ENCODE measurements at regions not wholly inside any gene's neighbourhood (a gene's known extent, or its start where the extent isn't known, plus 50 kb on each side); places are given as distances from the start of the nearest gene placed in this dataset.

DNA sequence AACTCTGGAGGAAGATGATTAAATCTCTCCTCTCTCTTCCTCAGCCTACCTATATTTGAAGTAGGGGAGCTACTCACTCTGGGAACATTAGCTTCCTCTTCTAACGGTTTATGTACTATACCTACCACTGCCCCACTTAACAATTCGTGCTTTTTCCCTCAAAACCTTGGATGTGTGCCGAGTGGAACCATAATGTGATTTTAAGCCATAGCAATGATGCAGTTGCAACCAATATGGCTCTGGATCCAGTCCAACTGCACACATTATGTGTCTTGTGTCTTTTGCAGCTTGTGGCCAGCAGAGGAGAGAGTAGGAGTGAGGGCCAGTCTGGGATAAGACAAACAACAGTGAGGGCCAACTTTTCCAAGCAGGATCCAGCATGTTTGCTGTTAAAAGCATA lies 170.7 kb downstream of the GATA3 start:
- in situ Hi-C loops (cut with HindIII; ENCODE audit: low sequenced_read_pairs) = no loop called here

DNA sequence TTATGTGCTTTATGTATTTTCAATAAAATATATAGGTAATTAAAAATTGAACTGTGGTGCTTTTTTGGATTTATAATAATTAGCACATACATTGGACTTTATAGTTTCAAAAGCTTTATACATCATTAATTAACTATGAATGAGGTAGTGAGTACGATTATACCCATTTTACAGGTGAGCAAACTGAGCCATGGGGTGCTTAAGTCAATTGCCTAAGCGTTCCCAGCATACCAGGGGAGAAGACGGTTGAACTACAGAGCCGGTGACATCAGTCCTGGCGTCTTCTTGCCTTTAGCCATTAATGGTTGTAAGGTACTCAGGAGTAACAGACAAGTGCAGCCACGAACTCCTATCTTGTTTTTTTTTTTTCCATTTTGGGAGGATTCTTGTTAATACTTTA lies 172.8 kb downstream of the GATA3 start:
- in situ Hi-C loops (cut with HindIII; ENCODE audit: low sequenced_read_pairs) = no loop called here

GRCh38 chr10:8229153-8229552 lies 174.7 kb downstream of the GATA3 start:
- in situ Hi-C loops (cut with HindIII; ENCODE audit: low sequenced_read_pairs) = no loop called here

DNA sequence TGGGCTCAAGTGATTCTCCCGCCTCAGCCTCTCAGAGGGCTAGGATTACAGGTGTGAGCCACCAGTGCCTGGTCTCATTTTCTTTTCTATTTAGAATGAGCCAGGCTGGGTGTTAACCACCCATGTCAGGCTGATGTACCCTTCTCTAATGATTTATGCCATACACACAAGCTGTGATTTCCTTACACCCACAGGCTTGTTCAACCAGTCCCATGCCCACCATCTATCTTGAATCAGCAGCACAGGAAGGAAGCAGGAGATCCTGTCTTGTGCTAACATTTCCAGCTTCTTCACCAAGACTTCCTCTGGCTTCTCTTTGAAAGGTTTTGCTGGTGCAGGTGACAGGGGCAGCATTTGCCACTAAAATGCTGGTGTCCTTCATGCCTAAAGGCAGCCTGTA lies 176.4 kb downstream of the GATA3 start:
- in situ Hi-C loops (cut with HindIII; ENCODE audit: low sequenced_read_pairs) = no loop called here

DNA sequence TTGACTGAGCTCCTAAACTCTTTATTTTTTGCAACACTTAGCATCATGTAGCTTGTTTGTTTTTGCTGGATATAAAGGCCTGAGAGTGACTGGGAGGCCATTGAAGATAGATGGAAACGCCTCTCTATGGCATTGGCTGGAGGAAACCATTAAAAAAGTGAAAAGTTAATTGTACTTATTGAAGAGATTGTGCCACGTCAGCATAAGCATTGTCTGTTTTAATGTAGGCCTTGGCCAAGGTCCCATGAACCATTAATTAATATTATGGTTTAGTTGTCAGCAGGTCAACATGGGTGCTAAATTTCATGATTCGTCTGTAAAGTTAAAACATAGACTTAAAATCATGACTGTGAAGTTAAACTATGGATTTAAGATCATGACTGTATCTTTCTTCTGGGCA lies 178.6 kb downstream of the GATA3 start:
- in situ Hi-C loops (cut with HindIII; ENCODE audit: low sequenced_read_pairs) = no loop called here

- in situ Hi-C loops (cut with HindIII; ENCODE audit: low sequenced_read_pairs) = no loop called here
Measured at GRCh38 chr10:8233832-8234259, 179.4 kb downstream of the GATA3 start.

- in situ Hi-C loops (cut with HindIII; ENCODE audit: low sequenced_read_pairs) = no loop called here
Measured at GRCh38 chr10:8235253-8236027, 181.0 kb downstream of the GATA3 start.

DNA sequence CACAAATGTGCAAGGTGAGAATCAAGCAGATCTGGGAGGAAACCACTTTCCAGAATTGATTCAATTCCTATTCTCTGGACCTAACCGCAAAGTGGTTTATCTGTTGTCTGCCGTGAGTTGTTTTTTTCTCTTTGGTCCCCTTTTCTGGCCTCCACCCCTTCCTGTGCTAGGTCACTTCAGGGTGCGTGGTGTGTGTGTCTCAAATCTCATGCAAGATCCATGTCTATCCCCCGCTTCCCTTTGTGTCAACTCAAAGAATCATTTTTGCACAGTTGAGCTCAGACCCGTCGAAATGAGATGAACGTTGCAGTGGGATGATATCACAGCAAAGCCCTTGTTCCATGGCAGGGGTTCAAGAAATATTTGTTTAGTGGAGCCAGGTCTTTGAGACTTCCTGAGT lies 184.5 kb downstream of the GATA3 start:
- in situ Hi-C loops (cut with HindIII; ENCODE audit: low sequenced_read_pairs) = no loop called here

DNA sequence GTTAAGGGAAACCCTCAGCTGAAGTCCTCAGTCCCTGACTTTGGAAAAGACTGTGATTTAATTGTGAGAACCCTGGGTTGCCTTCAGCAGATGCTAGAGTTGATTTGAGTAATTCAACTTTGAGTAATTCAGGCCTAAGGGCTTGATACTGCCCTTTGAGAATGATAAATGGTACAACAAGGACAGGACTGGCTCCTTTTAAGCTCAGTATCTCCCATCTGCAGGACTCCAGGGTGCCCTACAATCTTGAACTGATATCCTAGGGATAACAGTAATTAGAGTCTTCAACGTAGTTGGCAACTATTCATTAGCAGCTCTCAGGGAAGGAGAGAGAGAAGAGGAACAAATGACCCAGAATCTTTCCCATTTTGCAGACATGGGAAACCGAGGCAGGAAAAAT lies 186.4 kb downstream of the GATA3 start:
- in situ Hi-C loops (cut with HindIII; ENCODE audit: low sequenced_read_pairs) = no loop called here

DNA sequence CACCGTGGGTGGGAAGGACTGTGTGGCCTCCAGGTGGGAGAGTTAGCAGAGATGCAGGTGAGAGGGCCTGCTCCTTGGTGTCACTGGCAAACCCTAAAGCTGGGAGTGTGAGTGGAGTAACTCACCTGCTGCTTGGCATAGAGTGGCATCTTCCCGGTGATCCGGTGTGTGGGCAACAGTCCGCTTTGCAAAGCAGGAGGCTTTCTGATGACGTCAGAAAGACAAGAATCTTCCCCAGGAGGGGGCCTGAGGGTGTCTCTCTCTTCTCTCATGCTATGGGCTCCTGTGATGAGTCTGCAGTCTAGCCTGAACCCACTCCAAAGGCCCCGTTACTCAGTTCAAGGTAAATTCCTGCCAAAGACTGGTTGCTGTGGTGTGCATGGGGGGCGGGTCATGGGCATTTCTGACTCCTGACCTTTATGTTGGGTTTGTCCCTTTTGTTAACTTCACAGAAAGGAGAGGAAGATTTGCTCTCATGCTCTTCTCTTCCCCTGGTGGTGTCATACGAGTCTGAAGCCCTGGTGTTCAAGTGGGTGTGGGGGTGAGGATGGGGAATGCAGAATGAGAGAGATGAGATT lies 187.9 kb downstream of the GATA3 start:
- in situ Hi-C loops (cut with HindIII; ENCODE audit: low sequenced_read_pairs) = no loop called here

DNA sequence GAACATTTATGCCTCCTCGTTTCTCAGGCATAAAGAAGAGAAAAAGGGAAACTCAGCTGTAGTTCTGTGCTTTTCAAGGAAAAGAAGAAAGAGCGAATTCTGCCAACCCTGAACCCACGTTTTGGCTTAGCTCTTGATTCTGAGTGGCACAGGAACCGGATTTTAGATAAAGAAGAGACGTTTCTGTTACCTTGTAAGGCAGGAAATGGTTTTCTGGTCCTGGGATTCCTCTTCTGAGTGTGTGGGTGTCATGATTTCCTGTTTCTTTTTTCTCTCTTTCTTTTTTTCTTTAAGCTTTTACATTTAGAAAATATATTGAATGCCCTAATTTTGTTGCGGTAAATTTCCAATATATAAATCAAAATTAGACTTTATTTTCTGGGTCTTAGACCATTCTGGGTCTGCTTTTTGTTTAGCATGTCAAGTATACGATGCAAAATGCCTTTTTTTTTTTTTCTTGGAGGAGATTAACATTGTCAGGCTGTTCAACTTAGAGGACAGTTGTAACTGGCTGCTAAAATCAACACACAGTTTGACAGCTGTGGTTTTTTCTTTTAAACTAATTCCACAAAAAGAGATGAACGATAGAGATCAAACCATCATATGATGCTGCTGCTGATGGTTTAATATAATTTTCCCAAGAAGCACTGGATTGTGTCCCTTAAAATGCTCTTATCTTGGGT lies 190.8 kb downstream of the GATA3 start:
- in situ Hi-C loops (cut with HindIII; ENCODE audit: low sequenced_read_pairs) = no loop called here

- in situ Hi-C loops (cut with HindIII; ENCODE audit: low sequenced_read_pairs) = no loop called here
Measured at GRCh38 chr10:8245814-8246142, 191.3 kb downstream of the GATA3 start.

DNA sequence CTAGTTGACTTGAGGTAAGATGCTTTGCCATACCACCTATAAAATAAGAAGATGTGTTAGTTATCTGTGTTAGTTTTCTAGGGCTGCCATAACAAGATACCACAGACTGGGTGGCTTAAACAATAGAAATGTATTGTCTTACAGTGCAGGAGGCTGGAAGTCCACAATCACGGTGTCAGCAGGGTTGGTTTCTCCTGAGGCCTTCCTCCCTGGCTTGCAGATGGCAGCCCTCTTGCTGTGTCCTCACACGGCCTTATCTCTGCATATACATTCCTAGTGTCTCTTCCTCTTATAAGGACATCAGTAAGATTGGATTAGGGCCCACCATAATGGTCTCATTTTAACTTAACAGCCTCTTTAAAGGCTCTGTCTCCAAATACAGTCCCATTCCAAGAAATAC lies 192.1 kb downstream of the GATA3 start:
- in situ Hi-C loops (cut with HindIII; ENCODE audit: low sequenced_read_pairs) = no loop called here

DNA sequence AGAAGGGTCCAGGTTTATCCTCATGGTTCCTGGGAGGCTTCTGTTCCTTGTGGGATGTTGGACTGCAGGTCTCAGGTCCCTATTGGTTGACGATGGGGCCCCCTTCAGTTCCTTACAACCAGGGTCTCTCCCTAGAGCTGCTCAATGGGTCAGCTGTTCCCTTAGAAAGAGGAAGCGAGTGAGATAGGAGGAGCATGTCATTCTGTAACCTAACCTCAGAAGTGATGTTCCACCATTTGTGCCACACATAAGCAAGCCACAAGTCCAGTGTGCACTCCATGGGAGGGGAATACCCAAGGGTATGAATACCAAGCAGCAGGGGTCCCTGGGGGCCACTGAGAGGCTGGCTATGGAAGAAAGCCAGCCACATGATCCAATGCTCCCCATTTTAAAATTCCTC lies 192.7 kb downstream of the GATA3 start:
- in situ Hi-C loops (cut with HindIII; ENCODE audit: low sequenced_read_pairs) = no loop called here

- in situ Hi-C loops (cut with HindIII; ENCODE audit: low sequenced_read_pairs) = no loop called here
Measured at GRCh38 chr10:8248868-8249267, 194.4 kb downstream of the GATA3 start.

DNA sequence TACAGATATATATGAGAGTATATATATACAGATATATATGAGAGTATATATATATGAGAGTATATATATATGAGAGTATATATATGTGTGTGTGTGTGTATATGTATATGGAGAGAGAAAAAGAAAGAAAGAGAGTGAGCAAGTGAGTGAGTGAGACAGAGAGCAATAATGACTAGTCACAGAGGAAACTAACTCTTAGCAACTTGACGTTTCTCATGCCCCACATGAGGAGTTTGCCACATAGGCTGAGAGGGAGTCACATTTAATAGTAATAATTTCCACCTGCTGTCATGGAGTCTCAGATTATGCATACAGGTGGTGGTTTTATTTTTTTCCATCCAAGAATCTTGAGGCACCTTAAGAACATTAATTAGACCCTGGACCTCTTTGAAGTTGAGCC lies 199.9 kb downstream of the GATA3 start:
- in situ Hi-C loops (cut with HindIII; ENCODE audit: low sequenced_read_pairs) = no loop called here

- in situ Hi-C loops (cut with HindIII; ENCODE audit: low sequenced_read_pairs) = loop anchor here (5.0 kb wide), 1 partner anchor 38 kb away; no protein-coding TSS in a partner anchor
Measured at GRCh38 chr10:8255301-8255700, 200.8 kb downstream of the GATA3 start.

GRCh38 chr10:8260645-8261044 lies 206.2 kb downstream of the GATA3 start:
- in situ Hi-C loops (cut with HindIII; ENCODE audit: low sequenced_read_pairs) = no loop called here

GRCh38 chr10:8262317-8262716 lies 207.8 kb downstream of the GATA3 start:
- in situ Hi-C loops (cut with HindIII; ENCODE audit: low sequenced_read_pairs) = no loop called here

DNA sequence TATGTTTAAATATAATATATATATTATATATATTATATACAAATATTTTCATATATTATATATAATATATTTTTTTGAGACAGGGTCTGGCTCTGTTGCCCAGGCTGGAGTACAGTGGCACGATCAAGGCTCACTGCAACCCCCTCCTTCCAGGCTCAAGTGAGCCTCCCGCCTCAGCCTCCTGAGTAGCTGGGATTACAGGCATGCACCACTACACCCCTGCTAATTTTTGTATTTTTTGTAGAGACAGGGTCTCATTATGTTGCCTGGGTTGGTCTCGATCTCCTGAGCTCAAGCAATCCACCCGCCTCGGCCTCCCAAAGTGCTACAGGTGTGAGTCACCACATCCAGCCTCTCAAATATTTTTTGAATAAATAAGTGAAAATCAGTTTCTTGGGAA lies 215.5 kb downstream of the GATA3 start:
- in situ Hi-C loops (cut with HindIII; ENCODE audit: low sequenced_read_pairs) = no loop called here

DNA sequence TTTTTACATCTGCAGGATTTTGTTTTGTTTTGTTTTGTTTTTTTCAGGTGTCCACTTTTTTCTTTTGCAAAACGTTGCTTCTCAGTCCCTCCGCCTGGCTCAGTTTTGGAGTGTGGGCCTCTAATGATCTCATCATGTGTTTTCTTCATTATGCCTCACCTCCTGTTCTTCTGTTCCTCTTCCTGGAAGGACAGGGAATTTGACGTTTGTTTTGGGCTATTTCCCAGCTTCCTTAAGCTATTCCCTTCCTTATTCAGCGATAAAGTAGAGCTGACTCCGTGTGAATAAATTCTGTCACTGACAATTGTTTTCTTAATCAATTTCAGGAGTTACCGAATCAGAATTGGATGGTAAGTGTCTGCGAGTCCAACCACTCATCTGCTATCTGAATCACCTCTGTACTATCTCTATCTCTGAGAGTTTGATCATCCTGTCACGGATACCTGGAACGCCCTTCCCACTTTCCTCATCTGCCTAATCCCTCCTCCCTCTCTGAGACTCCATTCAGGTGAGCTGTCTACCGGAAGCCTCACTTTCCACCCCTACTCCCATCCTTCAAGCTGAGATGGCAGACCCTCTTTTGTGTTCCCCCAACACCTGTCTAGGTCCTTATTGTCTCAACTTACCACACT lies 218.4 kb downstream of the GATA3 start:
- in situ Hi-C loops (cut with HindIII; ENCODE audit: low sequenced_read_pairs) = no loop called here

DNA sequence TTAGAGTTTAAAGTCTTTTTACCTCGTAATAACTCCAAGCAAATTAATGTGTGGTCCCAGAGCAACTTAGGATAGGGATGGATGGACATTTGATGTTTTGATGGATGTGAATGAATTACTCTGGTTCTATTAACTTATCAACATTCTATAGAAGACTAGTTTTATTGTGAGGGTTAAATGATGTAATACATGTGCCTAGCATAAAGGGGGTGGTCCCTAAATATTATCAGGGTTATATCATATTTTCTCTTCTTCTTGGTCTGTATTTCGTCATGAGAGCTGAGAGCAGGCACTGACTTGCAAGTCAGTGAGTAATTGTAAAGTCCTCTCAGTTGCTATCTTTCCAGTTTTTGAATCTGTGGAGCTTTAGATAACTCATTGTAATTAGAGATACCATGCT lies 219.3 kb downstream of the GATA3 start:
- in situ Hi-C loops (cut with HindIII; ENCODE audit: low sequenced_read_pairs) = no loop called here
